CD4-positive, alpha-beta T cell (primary cell): ENCODE measurements at regions not wholly inside any gene's neighbourhood (a gene's known extent, or its start where the extent isn't known, plus 50 kb on each side); places are given as distances from the start of the nearest gene placed in this dataset.

Source experiments
- ATAC-seq: fragments of 200-7000 bp; cut with Tn5 transposase; one replicate; pipeline ENCODE4 v1.10.0; 2022; ENCODE audit warnings: mild to moderate bottlenecking; ENCODE audit not compliant: poor library complexity
- CTCF ChIA-PET: fragments of 350-600 bp; sonication (Branson Sonifier 250); formaldehyde crosslinking; loops from one replicate; lab custom pipeline; 2021; ENCODE audit warnings: antibody characterized with exemption, inconsistent platforms; lab: Charles Lee
- POLR2A ChIA-PET: fragments of 350-600 bp; sonication (Branson Sonifier 250); formaldehyde crosslinking; loops from one replicate; lab custom pipeline; 2021; ENCODE audit warnings: antibody characterized with exemption, inconsistent platforms; lab: Charles Lee
- DNase-seq, 14 experiments: peaks; one replicate each; pipeline ENCODE4 v3.0.0-alpha.2; 2013 to 2020; ENCODE audit warnings: mixed read lengths in 2 of 14
- H3K27ac ChIP-seq, 2 donors: one replicate each; pipeline versions ENCODE4 v1.5.1 to v1.7.0; 2013; ENCODE audit warnings: low read length in 2 of 2, low read depth in 1 of 2, mild to moderate bottlenecking in 1 of 2
- H3K27me3 ChIP-seq, 2 experiments: 1 replicate in 1 of 2; 2 replicates in 1 of 2; pipeline versions ENCODE4 v1.6.1 to v1.7.0; 2013; ENCODE audit warnings: low read length in 2 of 2, control low read depth in 1 of 2, mild to moderate bottlenecking in 1 of 2, moderate library complexity in 1 of 2; ENCODE audit not compliant: insufficient read depth in 2 of 2, control insufficient read depth in 1 of 2
- H3K36me3 ChIP-seq: one replicate; pipeline ENCODE4 v1.6.1; 2013; ENCODE audit warnings: low read length, control low read depth; ENCODE audit not compliant: insufficient read depth
- H3K4me1 ChIP-seq: one replicate; pipeline ENCODE4 v1.6.1; 2013; ENCODE audit warnings: low read length, control low read depth; ENCODE audit not compliant: insufficient read depth
- H3K4me3 ChIP-seq: one replicate; pipeline ENCODE4 v1.5.1; 2013; ENCODE audit warnings: mild to moderate bottlenecking, low read length, moderate library complexity
- H3K9me3 ChIP-seq, 2 experiments: 1 replicate in 1 of 2; 2 replicates in 1 of 2; pipeline versions ENCODE4 v1.6.1 to v1.7.0; 2013; ENCODE audit warnings: low read length in 2 of 2, mild to moderate bottlenecking in 2 of 2, control low read depth in 1 of 2, moderate library complexity in 1 of 2; ENCODE audit not compliant: control insufficient read depth in 1 of 2, insufficient read depth in 1 of 2
- H3K27ac Mint-ChIP-seq: one replicate; pipeline ENCODE4 v1.8.0; 2020; ENCODE audit warnings: mixed read lengths
- H3K27me3 Mint-ChIP-seq: one replicate; pipeline ENCODE4 v1.8.0; 2021; ENCODE audit warnings: mixed read lengths
- H3K36me3 Mint-ChIP-seq: one replicate; pipeline ENCODE4 v1.8.0; 2021; ENCODE audit warnings: low read depth, mixed read lengths
- H3K4me1 Mint-ChIP-seq: one replicate; pipeline ENCODE4 v1.8.0; 2021; ENCODE audit warnings: low read depth, mixed read lengths
- H3K4me3 Mint-ChIP-seq: one replicate; pipeline ENCODE4 v1.8.0; 2020; ENCODE audit warnings: mild to moderate bottlenecking, mixed read lengths
- H3K9me3 Mint-ChIP-seq: one replicate; pipeline ENCODE4 v1.8.0; 2020; ENCODE audit warnings: mixed read lengths
- intact Hi-C, 2 experiments: fragments of 100-400 bp; cut with DNase I in 1 of 2; cut with micrococcal nuclease in 1 of 2; formaldehyde crosslinking; loops; one replicate each; pipeline versions ENCODE4 v1.15.1 to v1.9.0; 2023 to 2025; cut with DNase I, micrococcal nuclease
- TF ChIP-seq, protein P1 (sequence below): fragments of 200-600 bp; IDR thresholded peaks from one replicate; pipeline ENCODE4 v1.8.0; 2022; ENCODE audit warnings: antibody characterized with exemption, mild to moderate bottlenecking

DNA sequence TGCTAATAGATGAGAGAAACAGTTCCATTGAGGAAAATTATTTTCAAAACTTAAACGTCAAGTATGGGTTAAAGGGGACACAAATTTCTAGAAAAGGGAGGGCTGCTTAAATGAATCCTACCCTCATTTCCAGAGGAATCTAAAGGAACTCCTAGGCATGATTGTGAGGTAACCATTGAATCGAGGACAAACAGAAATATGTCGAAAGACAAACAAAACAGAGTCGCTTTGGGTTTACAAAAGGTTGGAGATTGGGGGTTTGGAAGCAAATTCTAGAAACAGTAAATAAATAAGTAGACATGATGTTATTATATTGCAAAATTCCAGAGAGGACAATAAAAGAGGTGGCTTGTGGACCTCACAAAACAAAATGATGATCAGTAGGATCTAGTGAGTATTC, 173.1 kb downstream of the FTCDNL1 start:
- peaks cover 17% of the 10 kb centered on the region for H3K27me3 Mint-ChIP-seq
- no peak overlapping the region for H3K4me3 ChIP-seq
- intact Hi-C loops: no loop called here
- ATAC-seq (no peak), DNase-seq (no peak)
- no peaks in the 10 kb centered on the region for H3K9me3 Mint-ChIP-seq
- POLR2A ChIA-PET: no interaction called here
- H3K9me3 ChIP-seq: no peaks in the 10 kb centered on the region
- CTCF ChIA-PET: no interaction called here
- TF ChIP-seq, protein P1, sequence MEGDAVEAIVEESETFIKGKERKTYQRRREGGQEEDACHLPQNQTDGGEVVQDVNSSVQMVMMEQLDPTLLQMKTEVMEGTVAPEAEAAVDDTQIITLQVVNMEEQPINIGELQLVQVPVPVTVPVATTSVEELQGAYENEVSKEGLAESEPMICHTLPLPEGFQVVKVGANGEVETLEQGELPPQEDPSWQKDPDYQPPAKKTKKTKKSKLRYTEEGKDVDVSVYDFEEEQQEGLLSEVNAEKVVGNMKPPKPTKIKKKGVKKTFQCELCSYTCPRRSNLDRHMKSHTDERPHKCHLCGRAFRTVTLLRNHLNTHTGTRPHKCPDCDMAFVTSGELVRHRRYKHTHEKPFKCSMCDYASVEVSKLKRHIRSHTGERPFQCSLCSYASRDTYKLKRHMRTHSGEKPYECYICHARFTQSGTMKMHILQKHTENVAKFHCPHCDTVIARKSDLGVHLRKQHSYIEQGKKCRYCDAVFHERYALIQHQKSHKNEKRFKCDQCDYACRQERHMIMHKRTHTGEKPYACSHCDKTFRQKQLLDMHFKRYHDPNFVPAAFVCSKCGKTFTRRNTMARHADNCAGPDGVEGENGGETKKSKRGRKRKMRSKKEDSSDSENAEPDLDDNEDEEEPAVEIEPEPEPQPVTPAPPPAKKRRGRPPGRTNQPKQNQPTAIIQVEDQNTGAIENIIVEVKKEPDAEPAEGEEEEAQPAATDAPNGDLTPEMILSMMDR: no peak
- no peak overlapping the region for H3K27ac Mint-ChIP-seq
- H3K36me3 ChIP-seq: no peaks in the 10 kb centered on the region
- H3K27ac ChIP-seq: no peak overlapping the region
- no peak overlapping the region for H3K4me3 Mint-ChIP-seq
- H3K36me3 Mint-ChIP-seq: no peaks in the 10 kb centered on the region
- peaks cover 0 to 5% of the 10 kb centered on the region in 2 experiments for H3K27me3 ChIP-seq
- no peaks in the 10 kb centered on the region for H3K4me1 Mint-ChIP-seq
- no peaks in the 10 kb centered on the region for H3K4me1 ChIP-seq

DNA sequence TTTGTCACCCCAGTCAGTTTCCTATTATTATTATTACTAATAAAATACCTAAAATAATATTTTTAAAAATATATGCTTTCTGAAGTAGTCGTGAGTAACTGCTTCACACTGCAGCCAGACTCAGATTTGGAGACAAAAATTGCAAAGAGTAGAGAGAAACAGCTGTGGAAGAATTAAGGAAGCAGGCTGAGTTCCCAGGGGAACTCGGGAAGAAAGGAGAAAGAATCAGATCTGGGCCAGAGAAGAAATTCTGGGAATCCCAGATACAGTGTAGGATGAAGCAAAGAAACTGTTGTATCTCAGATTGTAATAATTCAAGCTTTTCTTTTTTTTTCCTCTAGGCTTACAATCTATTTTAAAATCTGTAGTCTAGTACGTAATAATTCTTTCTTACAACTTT, 182.3 kb downstream of the FTCDNL1 start:
- TF ChIP-seq, protein P1: no peak
- Histone ChIP-seq H3K27me3 (peaks cover 4 to 7% of the 10 kb centered on the region in 2 experiments), H3K9me3 (no peaks in the 10 kb centered on the region), H3K27ac (no peak overlapping the region), H3K4me1 (no peaks in the 10 kb centered on the region), H3K4me3 (no peak overlapping the region), H3K36me3 (no peaks in the 10 kb centered on the region)
- no peak for ATAC-seq
- intact Hi-C loops: no loop called here
- Mint-ChIP-seq H3K36me3 (no peaks in the 10 kb centered on the region), H3K27ac (no peak overlapping the region), H3K27me3 (peaks cover 19% of the 10 kb centered on the region), H3K9me3 (no peaks in the 10 kb centered on the region), H3K4me1 (no peaks in the 10 kb centered on the region), H3K4me3 (no peak overlapping the region)
- no peak for DNase-seq
- CTCF ChIA-PET: no interaction called here
- POLR2A ChIA-PET: no interaction called here

DNA sequence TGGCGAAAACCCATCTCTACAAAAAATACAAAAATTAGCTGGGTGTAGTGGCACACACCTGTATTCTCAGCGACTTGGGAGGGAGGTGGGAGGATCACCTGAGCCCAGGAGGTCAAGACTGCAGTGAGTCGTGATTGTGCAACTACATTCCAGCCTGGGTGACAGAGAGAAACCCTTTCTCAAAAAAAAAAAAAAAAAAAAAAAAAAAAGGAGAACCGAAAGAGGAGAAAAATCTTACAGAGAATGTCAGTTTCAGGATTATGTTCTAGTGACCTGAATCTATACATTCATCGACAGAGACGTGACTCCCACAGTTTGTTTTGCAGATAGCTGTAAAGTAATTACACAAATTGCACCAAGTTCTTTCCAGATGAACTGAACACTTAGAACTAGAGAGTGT, 187.8 kb downstream of the FTCDNL1 start:
- ChIA-PET CTCF (no interaction called here), POLR2A (no interaction called here)
- TF ChIP-seq, protein P1: no peak
- H3K36me3 Mint-ChIP-seq: no peaks in the 10 kb centered on the region
- no peak overlapping the region for H3K4me3 ChIP-seq
- H3K27me3 Mint-ChIP-seq: peaks cover 31% of the 10 kb centered on the region
- peaks cover 6 to 8% of the 10 kb centered on the region in 2 experiments for H3K27me3 ChIP-seq
- peaks cover 0 to 10% of the 10 kb centered on the region in 2 experiments for H3K9me3 ChIP-seq
- intact Hi-C loops: no loop called here
- H3K36me3 ChIP-seq: no peaks in the 10 kb centered on the region
- H3K4me1 ChIP-seq: no peaks in the 10 kb centered on the region
- DNase-seq (no peak), ATAC-seq (no peak)
- no peak overlapping the region for H3K4me3 Mint-ChIP-seq
- H3K27ac ChIP-seq: no peak overlapping the region
- H3K27ac Mint-ChIP-seq: no peak overlapping the region
- no peaks in the 10 kb centered on the region for H3K9me3 Mint-ChIP-seq
- no peaks in the 10 kb centered on the region for H3K4me1 Mint-ChIP-seq
